HG02678 (cell line): ENCODE measurements at regions not wholly inside any gene's neighbourhood (a gene's known extent, or its start where the extent isn't known, plus 50 kb on each side); places are given as distances from the start of the nearest gene placed in this dataset.

ENCODE experiments used
- ATAC-seq: cut with Tn5 transposase; IDR thresholded peaks from one replicate; pipeline ENCODE4 v1.9.1; 2021; ENCODE audit warnings: mild to moderate bottlenecking, moderate library complexity; ENCODE audit not compliant: unreplicated experiment

GRCh38 chr13:50713523-50714248, 129.8 kb downstream of the DLEU7 start:
- no peak for ATAC-seq

DNA sequence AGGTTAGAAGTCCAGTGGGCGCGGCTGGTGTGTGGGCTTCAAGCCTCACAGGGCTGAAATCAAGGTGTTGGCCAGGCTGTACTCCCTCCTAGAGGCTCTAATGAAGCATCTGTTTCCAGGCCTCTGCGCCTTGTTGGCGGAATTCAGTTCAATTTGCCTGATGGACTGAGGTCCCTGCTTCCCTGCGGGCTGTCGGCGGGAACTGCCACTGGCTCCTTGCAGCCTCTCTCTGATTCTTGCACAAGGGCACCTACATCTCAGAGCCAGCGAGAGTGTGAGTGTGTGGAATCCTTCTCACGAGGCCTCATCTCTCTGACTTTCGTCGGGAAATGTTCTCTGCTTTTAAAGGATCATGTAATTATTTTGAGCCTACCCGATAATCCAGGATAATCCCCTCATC, 128.6 kb downstream of the DLEU7 start:
- ATAC-seq, result no peak

DNA sequence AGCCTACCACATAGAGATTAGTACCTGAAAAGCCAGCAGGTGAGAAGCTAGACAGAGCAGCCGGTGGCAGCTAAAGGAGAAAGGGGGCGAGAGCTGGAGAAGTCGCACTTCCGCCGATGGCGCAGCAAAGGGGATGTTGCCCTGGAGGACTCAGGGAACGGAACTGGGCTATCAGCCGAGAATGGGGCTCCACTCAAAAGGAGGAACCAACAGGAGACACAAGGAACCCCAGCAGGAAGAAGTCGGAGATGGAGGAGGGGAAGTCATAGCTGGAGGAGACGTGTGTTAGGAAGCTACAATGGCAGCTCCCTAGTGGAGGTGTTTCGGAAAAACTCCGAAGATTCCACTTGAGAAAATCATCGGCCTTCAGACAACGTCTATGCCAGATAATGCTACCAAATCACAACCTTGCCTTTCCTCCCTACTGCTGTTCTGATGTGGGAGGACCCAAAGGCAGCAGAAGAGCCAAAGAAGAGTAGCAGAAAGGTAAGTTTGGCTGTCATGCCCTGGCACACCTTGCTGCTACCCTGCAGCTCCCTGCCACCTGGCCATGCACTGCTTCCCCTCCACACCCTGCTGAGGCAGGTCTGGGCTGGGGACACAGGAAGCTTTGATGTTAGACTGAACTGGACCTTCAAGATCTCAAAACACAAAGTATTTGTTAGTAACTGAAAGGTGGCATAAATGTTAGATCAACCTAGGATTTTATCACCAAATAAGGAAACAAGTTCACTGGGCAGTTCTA, 127.9 kb downstream of the DLEU7 start:
- ATAC-seq, result no peak

GRCh38 chr13:50720861-50721671, 122.4 kb downstream of the DLEU7 start:
- no peak for ATAC-seq

GRCh38 chr13:50721672-50721992, 121.9 kb downstream of the DLEU7 start:
- ATAC-seq, result no peak

DNA sequence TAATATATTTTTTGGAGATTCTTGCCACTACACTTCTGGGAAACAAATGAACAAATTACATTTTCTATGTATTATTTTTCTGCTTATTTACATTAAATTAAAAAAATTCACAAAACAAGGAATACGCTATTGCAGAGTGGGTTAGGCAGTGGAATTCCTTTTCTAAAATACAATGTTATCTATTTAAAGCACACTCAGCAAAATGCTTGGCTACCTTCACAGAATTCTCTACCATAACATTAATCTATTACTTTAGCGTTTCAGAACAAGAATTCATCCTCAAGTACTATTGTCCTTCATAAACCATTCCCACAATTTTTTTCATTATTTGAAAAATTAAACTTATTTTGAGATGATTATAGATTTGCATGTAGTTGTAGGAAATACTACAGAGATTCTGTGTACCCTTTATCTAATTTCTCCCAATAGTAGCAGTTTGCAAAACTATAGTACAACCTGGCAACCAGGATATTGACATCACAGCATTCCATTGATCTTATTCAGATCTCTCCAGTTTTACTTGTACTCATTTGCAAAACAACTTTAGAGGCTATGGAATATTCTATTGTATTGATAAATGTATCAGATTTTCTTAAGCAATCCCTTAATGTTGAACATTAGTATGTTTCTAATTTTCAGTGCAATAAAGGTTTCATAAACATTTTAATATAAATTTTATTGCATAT, 120.9 kb downstream of the DLEU7 start:
- no peak for ATAC-seq

- ATAC-seq, result no peak
Measured at GRCh38 chr13:50724438-50724837, 119.1 kb downstream of the DLEU7 start.

DNA sequence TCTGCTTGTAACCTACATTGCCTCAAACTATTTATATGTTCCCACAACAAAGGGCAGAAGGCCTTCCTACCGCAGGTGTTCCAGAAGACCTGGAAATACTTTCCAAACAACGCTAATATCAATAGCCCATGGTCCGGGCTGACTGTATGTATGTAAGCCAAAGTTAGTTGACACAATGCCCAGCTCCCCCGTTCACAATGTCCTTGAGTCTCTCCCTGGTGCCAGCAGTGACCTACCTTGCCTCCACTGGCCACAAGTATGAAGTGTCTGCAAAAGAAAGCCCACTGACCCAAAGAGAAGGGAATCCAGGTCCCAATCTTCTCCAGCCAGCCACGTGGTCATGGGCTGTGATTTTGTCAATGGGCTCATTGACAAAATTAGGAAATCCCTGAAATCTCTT, 118.6 kb downstream of the DLEU7 start:
- ATAC-seq, result no peak

GRCh38 chr13:50726164-50726563, 117.3 kb downstream of the DLEU7 start:
- no peak for ATAC-seq

DNA sequence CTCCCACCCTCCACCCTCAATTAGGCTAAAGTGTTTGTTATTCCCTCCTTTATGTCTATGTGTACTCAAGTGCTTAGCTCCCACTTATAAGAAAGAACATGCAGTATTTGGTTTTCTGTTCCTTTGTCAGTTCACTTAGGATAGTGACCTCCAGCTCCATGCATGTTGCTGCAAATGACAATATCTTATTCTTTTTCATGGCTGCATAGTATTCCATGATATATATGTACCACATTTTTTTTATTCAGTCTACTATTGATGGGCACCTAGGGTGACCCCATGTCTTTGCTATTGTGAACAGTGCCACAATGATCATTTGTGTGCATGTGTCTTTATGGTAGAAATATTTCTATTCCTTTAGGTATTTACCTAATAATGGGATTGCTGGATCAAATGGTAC, 114.3 kb downstream of the DLEU7 start:
- ATAC-seq, result no peak

- ATAC-seq, result no peak
Measured at GRCh38 chr13:50730496-50731351, 112.8 kb downstream of the DLEU7 start.

DNA sequence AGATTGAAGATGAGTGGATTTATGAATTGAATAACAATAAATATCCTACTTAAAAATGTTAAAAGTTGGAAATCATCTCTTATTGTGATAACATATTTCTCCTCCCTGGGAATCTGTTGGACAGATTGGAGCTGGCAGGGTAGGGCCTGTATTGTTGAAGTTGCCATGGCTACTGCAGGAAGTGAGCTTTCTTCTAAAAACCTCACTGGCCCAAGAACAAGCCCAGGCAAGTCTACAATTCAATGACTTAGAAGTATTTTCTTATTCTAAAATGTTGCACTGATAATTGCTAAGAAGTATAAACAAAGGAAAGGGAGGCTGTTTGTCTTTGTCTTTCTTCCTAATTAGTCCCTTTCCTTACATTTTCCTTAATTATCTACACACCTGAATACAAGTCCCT, 112.1 kb downstream of the DLEU7 start:
- ATAC-seq, result no peak

DNA sequence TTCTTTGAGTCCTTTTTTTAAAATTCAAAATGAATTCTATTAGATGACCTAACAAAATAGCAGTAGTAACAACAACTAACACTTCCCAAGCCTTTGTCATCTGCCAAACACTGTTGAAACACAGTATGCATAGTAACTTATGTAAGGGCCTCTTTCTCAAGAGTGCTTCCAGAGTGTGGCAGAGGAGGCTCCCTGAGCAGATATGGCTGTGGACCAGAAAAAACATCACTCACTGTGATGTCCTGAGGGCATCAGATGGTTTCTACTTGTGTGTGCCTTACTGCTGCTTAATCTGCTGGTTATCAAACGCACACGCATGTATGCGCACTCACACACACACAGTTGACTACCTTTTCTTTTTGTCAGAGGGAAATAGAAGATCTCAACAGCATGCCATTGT, 110.8 kb downstream of the DLEU7 start:
- no peak for ATAC-seq

DNA sequence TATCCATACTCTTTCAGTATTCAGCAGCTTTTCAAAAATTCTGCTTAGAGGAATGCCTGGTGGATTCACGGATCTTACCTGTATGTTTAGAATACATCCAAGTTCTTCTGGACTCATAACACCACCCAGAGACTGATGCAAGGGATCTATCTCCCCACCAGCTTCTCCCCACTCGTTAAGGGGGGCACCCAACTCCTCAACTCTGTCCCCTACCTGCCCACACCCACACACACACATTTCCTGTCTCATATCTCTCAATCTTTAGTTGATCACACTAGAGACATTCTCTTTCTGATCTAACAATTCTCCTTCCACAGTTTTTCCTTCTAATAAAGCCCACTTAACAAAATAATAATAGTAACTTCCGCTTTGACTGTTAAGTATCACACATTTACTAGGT, 110.1 kb downstream of the DLEU7 start:
- no peak for ATAC-seq

- no peak for ATAC-seq
Measured at GRCh38 chr13:50735071-50735470, 108.4 kb downstream of the DLEU7 start.

- no peak for ATAC-seq
Measured at GRCh38 chr13:50740052-50740741, 103.3 kb downstream of the DLEU7 start.

DNA sequence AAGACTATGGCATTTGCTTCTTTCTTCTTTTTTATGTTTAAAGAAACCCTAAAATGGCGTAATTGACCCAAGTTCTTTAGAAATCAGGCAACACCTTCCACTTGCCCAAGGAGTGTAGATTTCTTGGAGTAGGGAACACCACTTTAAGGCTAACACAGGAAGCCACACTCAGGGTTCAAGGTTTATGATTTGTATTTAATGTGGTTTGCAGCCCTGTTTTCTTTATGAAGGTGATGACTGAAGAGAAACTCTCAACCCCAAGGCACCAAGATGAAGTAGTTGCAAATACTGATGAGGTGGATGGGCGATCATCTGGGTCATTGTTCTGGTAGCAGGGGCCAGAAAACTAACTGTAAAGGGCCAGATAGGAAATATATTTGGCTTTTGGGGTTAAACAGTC, 101.1 kb downstream of the DLEU7 start:
- no peak for ATAC-seq

GRCh38 chr13:50742968-50743367, 100.5 kb downstream of the DLEU7 start:
- ATAC-seq, result no peak

GRCh38 chr13:50744116-50744660, 99.3 kb downstream of the DLEU7 start:
- ATAC-seq, result no peak
